GM12891 (cell line): ENCODE measurements at regions not wholly inside any gene's neighbourhood (a gene's known extent, or its start where the extent isn't known, plus 50 kb on each side); places are given as distances from the start of the nearest gene placed in this dataset.

Source experiments
- PAX5 ChIP-seq: IDR thresholded peaks from 2 replicates; pipeline ENCODE4 v1.6.1; 2011; ENCODE audit warnings: low read length, moderate library complexity, mild to moderate bottlenecking; ENCODE audit not compliant: insufficient read depth, severe bottlenecking
- POLR2A ChIP-seq: IDR thresholded peaks from 2 replicates; pipeline ENCODE4 v1.6.1; 2011; ENCODE audit warnings: low read depth, low read length, control low read depth
- POLR2AphosphoS5 ChIP-seq: IDR thresholded peaks from 2 replicates; pipeline ENCODE4 v1.6.1; 2011; ENCODE audit warnings: low read depth, low read length, control low read depth
- POU2F2 ChIP-seq: IDR thresholded peaks from 2 replicates; pipeline ENCODE4 v1.6.1; 2011; ENCODE audit warnings: low read depth, mild to moderate bottlenecking, control low read depth, low read length, moderate library complexity
- SPI1 ChIP-seq: IDR thresholded peaks from 2 replicates; pipeline ENCODE4 v1.6.1; 2011; ENCODE audit warnings: low read depth, low read length, control low read depth
- TAF1 ChIP-seq: IDR thresholded peaks from 2 replicates; pipeline ENCODE4 v1.6.1; 2011; ENCODE audit warnings: low read depth, low read length, control low read depth

DNA sequence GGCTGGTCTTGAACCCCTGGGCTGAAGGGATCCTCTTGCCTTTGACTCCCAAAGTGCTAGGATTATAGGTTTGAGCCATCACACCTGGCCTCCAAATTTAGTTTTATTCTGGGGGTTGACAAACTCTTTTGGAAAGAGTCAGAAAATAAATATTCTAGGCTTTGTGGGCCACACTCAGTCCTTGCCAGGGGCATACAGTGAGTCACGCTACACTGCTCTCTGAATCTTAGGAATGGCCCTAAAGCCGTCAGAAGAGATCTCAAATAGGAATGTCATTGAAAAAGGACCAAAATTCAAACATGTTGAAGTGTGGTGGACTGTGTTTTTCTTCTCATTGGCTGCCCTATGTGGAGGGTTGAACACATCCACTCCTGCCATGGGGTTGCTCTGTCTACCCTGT, 127.7 kb upstream of the BASP1 start:
- TF ChIP-seq POLR2AphosphoS5 (no peak), TAF1 (no peak), POLR2A (no peak), SPI1 (no peak), PAX5 (no peak), POU2F2 (no peak)
